HFF-Myc (cell line): ENCODE measurements at regions not wholly inside any gene's neighbourhood (a gene's known extent, or its start where the extent isn't known, plus 50 kb on each side); places are given as distances from the start of the nearest gene placed in this dataset.

Source experiments
- DNase-seq: peaks from one replicate; pipeline ENCODE4 v3.0.0-alpha.2; 2011; ENCODE audit warnings: low read depth; ENCODE audit errors: extremely low read depth
- H3K4me3 ChIP-seq: replicated peaks from 2 replicates; pipeline ENCODE4 v1.5.1; 2011; ENCODE audit warnings: low read depth, mild to moderate bottlenecking, control low read depth, low read length
- CTCF ChIP-seq: IDR thresholded peaks from 2 replicates; pipeline ENCODE4 v1.5.1; 2012; ENCODE audit warnings: mild to moderate bottlenecking, low read depth, low read length, control low read depth; ENCODE audit errors: missing control alignments

- no peak for TF ChIP-seq CTCF
- DNase-seq = no peak
- H3K4me3 ChIP-seq = no peak overlapping the region
Observed at GRCh38 chr9:134552349-134552990, 89.1 kb upstream of the COL5A1 start.

GRCh38 chr9:134553061-134553891, 88.3 kb upstream of the COL5A1 start:
- DNase-seq = no peak
- H3K4me3 ChIP-seq = no peak overlapping the region
- TF ChIP-seq CTCF = no peak

GRCh38 chr9:134553996-134554372, 87.6 kb upstream of the COL5A1 start:
- no peak for TF ChIP-seq CTCF
- no peak for DNase-seq
- no peak overlapping the region for H3K4me3 ChIP-seq

- H3K4me3 ChIP-seq = no peak overlapping the region
- TF ChIP-seq CTCF = no peak
- peak; percentile 46 for DNase-seq
Observed at GRCh38 chr9:134554373-134555093, 87.1 kb upstream of the COL5A1 start.

GRCh38 chr9:134555094-134555650, 86.4 kb upstream of the COL5A1 start:
- DNase-seq = no peak
- no peak overlapping the region for H3K4me3 ChIP-seq
- no peak for TF ChIP-seq CTCF

- no peak for DNase-seq
- no peak overlapping the region for H3K4me3 ChIP-seq
- no peak for TF ChIP-seq CTCF
Observed at GRCh38 chr9:134556531-134557068, 85.0 kb upstream of the COL5A1 start.
